HCT116 (cell line): ENCODE measurements at regions not wholly inside any gene's neighbourhood (a gene's known extent, or its start where the extent isn't known, plus 50 kb on each side); places are given as distances from the start of the nearest gene placed in this dataset.

Experiments used
- ATAC-seq: fragments of 200-7000 bp; cut with Tn5 transposase; 2 replicates; pipeline ENCODE4 v1.9.1; 2020; ENCODE audit warnings: mild to moderate bottlenecking, moderate library complexity
- BruUV-seq: library from RNA; stranded (reverse); fragments of 400-500 nt; replicated peaks from 2 replicates; lab custom pipeline; 2021; lab: Mats Ljungman, UMichigan
- CTCF ChIA-PET: fragments of 300-600 bp; sonication (Branson Sonifier 250); formaldehyde crosslinking; loops from one replicate; lab custom pipeline; 2021; ENCODE audit warnings: antibody characterized with exemption; lab: Charles Lee
- POLR2A ChIA-PET: fragments of 300-600, 350-600 bp; sonication (Branson Sonifier 250); formaldehyde crosslinking; loops from one replicate; lab custom pipeline; 2021; ENCODE audit warnings: antibody characterized with exemption; lab: Charles Lee
- RAD21 ChIA-PET, 2 experiments: fragments of 300-600 bp; sonication (Branson Sonifier 250); formaldehyde crosslinking; loops; one replicate each; lab custom pipeline; 2023; ENCODE audit warnings: low total read pairs in 2 of 2; ENCODE audit not compliant: uncharacterized antibody in 2 of 2, unreplicated experiment in 2 of 2, low non-redundant PET in 1 of 2; lab: Charles Lee
- DNase-seq: peaks from one replicate; pipeline ENCODE4 v3.0.0-alpha.2; 2010; ENCODE audit warnings: low read depth, low spot score
- H2AFZ ChIP-seq: fragments of 200-600 bp; shearing (Covaris generic), sonication (generic); 2 replicates; pipeline ENCODE4 v1.6.1; 2017; ENCODE audit warnings: low read depth, mixed run types, mixed read lengths, antibody characterized with exemption, low read length; ENCODE audit not compliant: poor library complexity, severe bottlenecking
- H3K27ac ChIP-seq: 2 replicates; pipeline ENCODE4 v1.5.1; 2012; ENCODE audit warnings: low read depth, low read length
- H3K27me3 ChIP-seq: fragments of 200-600 bp; sonication (generic); 2 replicates; pipeline ENCODE4 v1.6.1; 2016; ENCODE audit warnings: mixed run types, low read length, mixed read lengths; ENCODE audit not compliant: insufficient read depth
- H3K36me3 ChIP-seq, 2 experiments: fragments of 200-500 bp in 1 of 2; fragments of 200-600 bp in 1 of 2; sonication (Bioruptor generic) in 1 of 2; sonication (generic) in 1 of 2; 2 replicates each; pipeline versions ENCODE4 v1.5.1 to v1.6.1; 2014 to 2016; ENCODE audit warnings: low read length in 2 of 2, inconsistent platforms in 1 of 2, mixed read lengths in 1 of 2, mixed run types in 1 of 2; ENCODE audit not compliant: insufficient read depth in 2 of 2, control insufficient read depth in 1 of 2
- H3K4me1 ChIP-seq, 2 experiments: fragments of 200-600 bp in 1 of 2; sonication (generic) in 1 of 2; 2 replicates each; pipeline versions ENCODE4 v1.5.1 to v1.6.1; 2012 to 2017; ENCODE audit warnings: low read length in 2 of 2, inconsistent platforms in 1 of 2, mild to moderate bottlenecking in 1 of 2, mixed read lengths in 1 of 2, mixed run types in 1 of 2, moderate library complexity in 1 of 2; ENCODE audit not compliant: insufficient read depth in 2 of 2, control insufficient read depth in 1 of 2
- H3K4me2 ChIP-seq: fragments of 200-600 bp; sonication (generic); 2 replicates; pipeline ENCODE4 v1.6.1; 2017; ENCODE audit warnings: mixed run types, low read length, mixed read lengths
- H3K4me3 ChIP-seq, 2 experiments: fragments of 200-600 bp in 1 of 2; sonication (generic) in 1 of 2; replicated peaks in 1 of 2; 2 replicates each; pipeline ENCODE4 v1.5.1; 2011 to 2016; ENCODE audit warnings: low read length in 2 of 2, control low read depth in 1 of 2, low read depth in 1 of 2, mild to moderate bottlenecking in 1 of 2, mixed read lengths in 1 of 2, mixed run types in 1 of 2
- H3K79me2 ChIP-seq: fragments of 200-600 bp; sonication (generic); 2 replicates; pipeline ENCODE4 v1.6.1; 2017; ENCODE audit warnings: mild to moderate bottlenecking, mixed run types, low read length, moderate library complexity, mixed read lengths; ENCODE audit not compliant: insufficient read depth
- H3K9ac ChIP-seq: fragments of 200-600 bp; sonication (generic); 2 replicates; pipeline ENCODE4 v1.6.1; 2016; ENCODE audit warnings: low read length, mixed read lengths
- H3K9me2 ChIP-seq: fragments of 200-600 bp; sonication (generic), shearing (Covaris generic); 2 replicates; pipeline ENCODE4 v1.6.1; 2017; ENCODE audit warnings: mixed run types, mild to moderate bottlenecking, moderate library complexity; ENCODE audit not compliant: insufficient read depth
- H3K9me3 ChIP-seq, 2 experiments: fragments of 200-500 bp in 1 of 2; fragments of 200-600 bp in 1 of 2; sonication (Bioruptor generic) in 1 of 2; sonication (generic) in 1 of 2; 2 replicates each; pipeline ENCODE4 v1.6.1; 2014 to 2017; ENCODE audit warnings: low read length in 2 of 2, mixed read lengths in 2 of 2, inconsistent platforms in 1 of 2, low read depth in 1 of 2, mild to moderate bottlenecking in 1 of 2, mixed run types in 1 of 2, moderate library complexity in 1 of 2; ENCODE audit not compliant: control insufficient read depth in 1 of 2, insufficient read depth in 1 of 2
- H4K20me1 ChIP-seq: fragments of 200-600 bp; sonication (generic), shearing (Covaris generic); 2 replicates; pipeline ENCODE4 v1.6.1; 2017; ENCODE audit warnings: mixed run types, mild to moderate bottlenecking, moderate library complexity; ENCODE audit not compliant: insufficient read depth
- CBX3 ChIP-seq: IDR thresholded peaks from 2 replicates; pipeline ENCODE4 v1.6.1; 2012; ENCODE audit warnings: low read depth
- CTCF ChIP-seq, 3 experiments: fragments of 200-600 bp in 1 of 3; sonication (generic) in 1 of 3; IDR thresholded peaks in 2 of 3; conservative IDR thresholded peaks in 1 of 3; 2 replicates each; pipeline ENCODE4 v1.5.1; 2012 to 2017; ENCODE audit warnings: low read depth in 2 of 3, low read length in 2 of 3, antibody characterized with exemption in 1 of 3, borderline replicate concordance in 1 of 3, control low read depth in 1 of 3, mild to moderate bottlenecking in 1 of 3, mixed read lengths in 1 of 3, mixed run types in 1 of 3, moderate library complexity in 1 of 3; ENCODE audit not compliant: insufficient read depth in 1 of 3
- ELF1 ChIP-seq: IDR thresholded peaks from 2 replicates; pipeline ENCODE4 v1.6.1; 2012; ENCODE audit warnings: low read depth, borderline replicate concordance
- EZH2 ChIP-seq: fragments of 200-600 bp; sonication (generic); IDR thresholded peaks from 2 replicates; pipeline ENCODE4 v1.6.1; 2017; ENCODE audit warnings: antibody characterized with exemption, mixed run types
- YY1 ChIP-seq: IDR thresholded peaks from 2 replicates; pipeline ENCODE4 v1.6.1; 2011; ENCODE audit warnings: low read length, low read depth, moderate library complexity, mild to moderate bottlenecking; ENCODE audit not compliant: insufficient replicate concordance; ENCODE audit errors: extremely low read depth
- ZBTB33 ChIP-seq: IDR thresholded peaks from 2 replicates; pipeline ENCODE4 v1.6.1; 2011; ENCODE audit warnings: mild to moderate bottlenecking, low read length, moderate library complexity; ENCODE audit not compliant: insufficient replicate concordance; ENCODE audit errors: extremely low read depth
- intact Hi-C: fragments of 100-400 bp; cut with micrococcal nuclease; formaldehyde crosslinking; loops from 2 replicates; pipeline ENCODE4 v1.10.0; 2022

GRCh38 chr2:35099342-35099741 lies 1256.2 kb upstream of the CRIM1 start:
- no peaks in the 10 kb centered on the region for H3K4me1 ChIP-seq
- RAD21 ChIA-PET, result no interaction called here

More at GRCh38 chr2:35099342-35099741, 1256.2 kb upstream of the CRIM1 start:
- Histone ChIP-seq H3K9me2 (no peaks in the 10 kb centered on the region), H3K9me3 (peaks cover 4 to 15% of the 10 kb centered on the region in 2 experiments; a peak in 3 of 4 replicates), H2AFZ (no peak overlapping the region), H3K4me3 (no peak overlapping the region), H3K36me3 (no peaks in the 10 kb centered on the region), H3K27me3 (no peaks in the 10 kb centered on the region), H3K9ac (no peak overlapping the region), H3K79me2 (no peaks in the 10 kb centered on the region), H4K20me1 (no peaks in the 10 kb centered on the region), H3K4me2 (no peak overlapping the region), H3K27ac (no peak overlapping the region)
- CTCF ChIA-PET, result no interaction called here
- intact Hi-C loops, result no loop called here
- DNase-seq (no peak), ATAC-seq (no peak)
- POLR2A ChIA-PET, result no interaction called here
- TF ChIP-seq EZH2 (no peak), CTCF (IDR thresholded peaks at IDR 0.05 in 2 of 3, conservative IDR thresholded peaks at IDR 0.05 in 1 of 3; ENCODE audit: borderline replicate concordance in 1 of 3, insufficient read depth in 1 of 3, low read depth in 2 of 3, low read length in 2 of 3) (no peak), ELF1 (no peak), ZBTB33 (no peak), YY1 (no peak), CBX3 (no peak)
- BruUV-seq, result no TSS peak
